GM19035 (cell line): ENCODE measurements at regions not wholly inside any gene's neighbourhood (a gene's known extent, or its start where the extent isn't known, plus 50 kb on each side); places are given as distances from the start of the nearest gene placed in this dataset.

Experiments
- ATAC-seq: cut with Tn5 transposase; IDR thresholded peaks from one replicate; pipeline ENCODE4 v1.9.1; 2021; ENCODE audit not compliant: unreplicated experiment

DNA sequence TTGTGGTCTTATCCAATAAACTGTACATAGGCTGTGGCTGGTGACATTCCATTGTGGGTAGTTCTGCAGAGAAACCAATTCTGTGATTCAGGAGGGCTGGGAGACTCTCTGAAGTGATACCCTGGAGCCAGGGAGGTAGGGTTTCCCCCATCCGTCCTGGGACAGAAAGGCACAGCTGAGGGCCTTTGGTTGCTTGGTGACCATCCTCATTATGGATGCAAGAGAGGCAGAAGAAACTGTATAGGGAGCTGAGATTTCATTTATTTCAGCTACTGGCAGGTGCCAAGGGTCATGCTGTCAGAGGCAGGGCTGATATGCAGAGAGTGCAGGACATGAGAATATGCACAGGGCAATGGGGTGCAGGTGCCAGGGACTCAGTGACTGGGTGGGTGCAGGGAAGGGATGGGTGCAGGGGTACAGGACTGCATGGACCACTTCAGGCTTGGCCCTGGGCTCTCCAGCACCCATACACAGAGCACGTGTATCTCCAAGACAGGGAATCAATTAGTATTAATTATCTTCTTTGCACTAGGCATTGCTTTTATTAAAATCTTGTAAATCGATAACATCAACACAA, 236.5 kb downstream of the ICE1 start:
- ATAC-seq, result no peak

DNA sequence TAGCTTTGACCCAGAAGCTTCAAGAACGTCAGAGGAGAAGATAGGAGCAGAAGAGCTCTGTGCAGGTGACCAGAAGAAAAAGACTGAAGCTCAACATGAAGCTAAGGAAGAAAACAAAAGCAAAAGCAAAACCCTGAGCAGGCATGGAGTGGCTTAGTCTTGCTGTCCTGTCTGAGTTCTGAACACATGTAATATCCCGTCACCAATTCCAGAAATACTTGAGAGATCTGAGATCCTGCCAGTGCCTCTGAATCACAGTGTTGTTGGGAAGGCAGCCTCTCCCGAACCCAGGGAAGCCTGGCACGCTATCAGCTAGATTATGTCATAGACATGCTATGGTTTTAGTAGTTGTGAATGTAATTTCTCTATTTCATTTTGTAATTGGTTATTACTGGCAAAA, 235.7 kb downstream of the ICE1 start:
- no peak for ATAC-seq

DNA sequence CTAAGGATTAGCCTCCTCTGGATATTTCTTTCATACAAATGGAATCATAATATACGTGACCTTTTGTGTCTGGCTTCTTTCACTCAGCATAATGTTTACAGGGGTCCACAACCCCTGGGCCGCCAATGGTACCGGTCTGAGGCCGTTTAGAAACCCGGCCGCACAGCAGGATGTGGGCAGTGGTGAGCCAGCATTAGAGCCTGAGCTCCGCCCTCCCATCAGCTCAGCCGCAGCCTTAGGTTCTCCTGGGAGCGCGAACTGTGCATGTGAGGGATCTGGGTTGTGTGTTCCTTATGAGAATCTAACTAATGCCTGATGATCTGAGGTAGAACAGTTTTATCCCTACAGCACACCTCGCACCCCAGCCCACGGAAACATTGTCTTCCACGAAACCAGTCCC, 229.7 kb downstream of the ICE1 start:
- no peak for ATAC-seq

DNA sequence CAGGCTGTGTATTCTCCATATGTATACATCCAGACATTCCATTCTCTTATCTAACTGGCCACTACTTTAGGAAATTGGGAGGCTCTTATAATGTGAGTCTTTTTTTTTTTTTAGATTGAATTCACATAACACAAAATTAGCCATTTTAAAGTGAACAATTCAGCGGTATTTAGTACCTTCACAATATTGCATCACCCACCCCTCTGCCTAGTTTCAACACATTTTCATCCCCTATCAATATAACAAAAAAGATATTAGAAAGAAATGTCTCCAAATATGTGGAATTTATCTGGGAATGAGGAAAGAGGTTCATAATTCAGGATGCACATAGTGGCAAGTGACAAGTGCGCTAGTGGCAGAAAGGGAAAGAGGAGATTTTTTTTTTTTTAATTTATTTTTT, 228.5 kb downstream of the ICE1 start:
- ATAC-seq, result no peak

DNA sequence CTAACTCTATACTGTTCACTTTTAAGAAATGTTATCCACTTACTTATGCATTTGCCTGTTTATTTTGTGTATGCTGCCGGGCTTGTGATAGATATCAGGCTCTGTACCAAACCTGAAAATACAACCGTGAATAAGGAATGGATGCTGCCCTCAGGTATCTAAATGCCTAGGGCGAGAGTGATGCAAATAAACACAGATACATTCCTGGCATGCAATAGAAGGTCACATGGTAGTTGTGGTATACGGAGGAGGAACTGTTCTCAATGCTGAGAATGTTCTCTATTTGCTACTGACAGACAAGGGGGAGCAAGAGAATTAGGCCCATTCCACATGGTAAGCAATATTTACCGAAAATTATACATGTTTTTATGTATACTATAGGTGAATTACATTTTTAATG, 227.8 kb downstream of the ICE1 start:
- no peak for ATAC-seq

DNA sequence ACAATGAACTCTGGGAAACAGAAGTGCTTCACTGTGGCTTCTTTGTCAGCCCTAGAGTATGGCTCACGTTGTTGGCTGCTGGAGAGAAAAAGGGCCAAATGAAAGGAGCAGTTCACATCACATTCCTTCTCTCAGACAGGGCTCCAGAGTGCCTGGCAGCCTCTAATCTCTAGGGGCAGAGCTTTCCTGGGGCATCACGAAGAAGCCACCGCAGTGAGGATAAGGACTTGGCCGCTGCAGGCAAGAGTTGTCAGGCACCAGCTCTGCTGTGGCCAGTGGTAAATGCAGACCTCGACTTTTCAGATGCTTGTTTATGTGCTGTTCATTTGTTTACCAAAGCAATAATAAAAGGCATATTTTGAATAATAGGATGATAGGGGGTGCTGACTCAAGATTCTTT, 227.2 kb downstream of the ICE1 start:
- no peak for ATAC-seq

DNA sequence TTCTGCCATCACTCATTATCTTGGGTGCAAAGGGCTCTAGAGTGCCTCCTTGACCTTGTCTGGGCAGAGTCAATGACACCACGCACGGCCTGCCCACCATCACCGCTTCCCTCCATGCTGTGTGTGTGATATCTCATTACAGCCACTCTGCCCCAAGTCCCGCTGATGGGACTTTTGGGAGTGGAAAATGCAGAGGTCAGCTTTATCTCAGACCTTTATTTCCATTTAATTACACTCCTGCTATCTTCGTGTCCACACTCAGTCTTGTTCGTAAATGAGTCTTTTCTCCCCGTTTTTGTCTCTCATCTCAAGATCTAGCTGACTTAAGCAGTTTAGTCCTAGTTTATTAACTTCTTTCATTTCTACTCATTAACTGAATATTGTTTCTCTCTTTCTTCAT, 226.2 kb downstream of the ICE1 start:
- ATAC-seq, result no peak

DNA sequence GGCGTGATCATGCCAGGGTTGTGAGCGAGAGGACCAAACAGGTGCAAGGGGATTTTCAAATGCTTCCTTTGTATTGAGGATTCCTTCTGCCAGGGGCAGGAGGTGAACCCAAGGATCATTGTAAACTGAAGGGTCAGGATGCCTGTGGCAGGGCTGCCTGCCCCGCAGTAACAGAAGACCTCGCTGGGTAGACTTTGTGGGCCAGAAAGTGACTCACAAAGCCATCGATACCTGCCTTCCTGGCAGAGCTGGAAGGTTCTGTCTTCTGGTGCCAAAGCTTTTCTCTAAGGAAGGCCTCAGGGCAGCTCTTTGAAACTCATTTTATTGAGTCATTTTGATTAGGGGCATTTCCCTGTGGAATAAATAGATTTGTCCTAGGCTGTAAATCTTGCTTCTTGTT, 223.4 kb downstream of the ICE1 start:
- no peak for ATAC-seq

DNA sequence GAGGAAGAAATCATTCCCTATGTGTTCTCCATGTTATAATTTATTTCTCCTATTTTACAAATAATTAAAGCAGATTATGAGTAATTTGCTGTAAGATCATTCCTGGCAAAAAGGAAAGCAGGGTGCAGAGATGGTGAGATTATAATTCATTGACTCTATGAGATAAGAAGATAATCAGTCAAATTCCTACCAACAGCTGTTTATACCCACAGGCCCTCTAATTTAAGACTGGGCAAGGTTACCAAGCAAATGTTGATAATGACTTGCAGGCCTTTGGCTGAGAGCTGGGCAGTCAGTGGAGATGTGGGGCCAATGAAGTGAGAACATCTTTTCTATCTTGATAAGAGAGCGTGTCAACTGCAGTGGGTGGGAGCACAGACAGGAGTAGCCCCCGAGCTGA, 222.7 kb downstream of the ICE1 start:
- no peak for ATAC-seq

DNA sequence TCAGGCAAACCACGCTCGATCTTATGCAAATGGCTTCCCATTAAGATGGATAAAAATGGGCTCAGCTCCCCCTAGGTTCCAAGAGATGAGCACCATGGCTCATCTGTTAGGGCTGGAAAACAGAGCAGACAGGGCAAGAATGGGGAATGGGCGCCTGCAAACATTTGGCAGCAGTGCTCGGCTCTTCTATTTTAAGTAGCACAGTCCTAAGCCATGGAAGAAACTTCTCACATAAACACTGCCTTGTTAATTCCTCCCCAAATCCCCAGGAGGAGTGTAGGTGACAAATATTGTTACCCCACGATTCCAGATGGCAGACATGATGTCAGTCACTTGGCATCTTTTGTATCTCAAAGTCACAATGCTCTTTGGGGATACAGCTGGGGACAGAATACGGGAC, 221.8 kb downstream of the ICE1 start:
- no peak for ATAC-seq

DNA sequence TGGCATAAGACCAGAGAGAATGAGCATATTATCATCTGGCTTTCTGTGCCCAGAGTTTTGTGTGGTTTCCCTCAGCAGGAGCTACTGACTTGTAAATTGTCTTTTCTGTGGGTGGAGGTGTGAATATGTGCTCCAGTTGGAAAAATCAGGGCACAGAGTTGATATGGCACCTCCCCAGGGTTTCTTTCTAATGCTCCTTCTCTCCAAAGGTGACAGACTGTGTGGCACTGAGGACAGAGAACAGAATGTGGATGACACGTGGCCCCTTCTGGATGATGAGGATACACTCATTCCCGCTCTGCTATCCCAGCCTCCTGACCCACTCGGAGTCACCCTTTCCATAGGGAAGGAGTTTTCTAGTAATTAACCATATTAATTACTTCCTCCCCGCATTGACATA, 221.0 kb downstream of the ICE1 start:
- ATAC-seq, result no peak

DNA sequence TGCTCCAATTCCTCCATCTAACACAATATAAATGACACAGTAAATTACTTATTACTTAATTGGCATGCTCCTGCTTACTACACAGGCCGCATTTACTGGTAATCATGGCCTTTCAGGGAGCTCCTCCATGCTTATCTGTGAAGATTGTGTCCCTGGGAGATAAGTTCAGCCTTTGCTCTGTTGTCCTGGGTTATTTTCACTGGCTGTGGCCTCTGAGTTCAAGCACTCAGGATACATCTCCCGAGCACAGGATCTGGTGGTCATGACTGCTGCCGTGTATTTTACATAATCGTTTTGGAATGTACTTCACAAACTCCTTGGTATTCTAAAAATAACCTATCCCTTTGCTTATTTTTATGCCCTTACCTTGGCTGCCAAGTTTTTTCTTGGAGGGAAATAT, 215.7 kb downstream of the ICE1 start:
- no peak for ATAC-seq

DNA sequence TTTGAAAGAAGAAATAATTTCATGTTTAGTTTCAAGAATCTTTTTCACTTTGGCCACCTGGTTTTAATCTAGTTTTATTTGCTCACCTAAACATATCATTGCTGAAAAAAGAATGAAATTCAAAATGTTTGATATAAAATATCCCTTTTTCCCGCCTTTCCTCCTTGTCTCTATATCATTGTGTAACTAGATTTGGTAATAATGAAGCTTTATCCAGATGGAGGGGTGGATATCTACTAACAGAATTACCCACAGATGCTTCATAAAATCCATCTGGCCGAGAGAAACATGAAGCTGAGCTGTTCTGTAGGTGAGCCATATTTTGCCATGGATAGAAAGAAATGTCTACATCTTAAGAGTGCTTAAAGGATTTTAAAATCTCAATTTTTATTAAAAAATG, 214.7 kb downstream of the ICE1 start:
- no peak for ATAC-seq

DNA sequence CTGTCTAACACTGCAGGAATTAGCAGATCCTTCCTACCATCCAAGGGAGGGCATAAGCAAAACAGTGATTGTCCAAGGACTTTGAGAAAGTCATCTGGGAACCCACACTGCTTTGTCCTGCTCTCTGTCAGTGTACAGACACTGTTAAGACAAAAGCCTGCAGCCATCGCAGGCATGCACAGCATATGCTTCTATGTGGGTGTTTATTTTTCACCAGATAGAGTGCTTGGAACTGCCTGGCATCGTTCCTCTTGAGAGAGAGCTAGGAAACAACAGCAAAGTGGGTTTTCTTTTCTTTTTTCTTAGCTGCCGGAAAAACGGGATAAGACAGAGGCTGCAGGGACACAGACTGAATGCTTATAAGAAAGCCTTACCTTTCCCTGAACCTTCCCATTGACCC, 212.3 kb downstream of the ICE1 start:
- no peak for ATAC-seq

DNA sequence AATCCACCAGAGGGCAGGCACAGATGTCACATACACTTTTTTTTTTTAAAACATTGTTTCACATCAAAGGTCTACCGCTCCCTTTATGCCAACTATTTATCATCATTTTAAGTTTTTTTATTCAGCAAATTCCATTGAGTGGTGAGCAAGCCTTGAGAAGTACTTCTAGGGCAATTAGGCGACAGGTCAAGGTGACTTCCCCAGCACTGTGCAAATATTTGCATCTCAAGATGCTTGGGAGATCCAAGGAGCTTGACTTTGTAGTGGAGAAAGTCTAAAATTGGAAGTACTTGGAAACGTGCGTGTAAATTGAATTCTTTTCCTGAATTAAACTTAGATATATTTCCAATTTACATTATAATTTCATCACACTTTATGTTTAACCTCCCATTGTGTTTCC, 211.1 kb downstream of the ICE1 start:
- ATAC-seq, result no peak

DNA sequence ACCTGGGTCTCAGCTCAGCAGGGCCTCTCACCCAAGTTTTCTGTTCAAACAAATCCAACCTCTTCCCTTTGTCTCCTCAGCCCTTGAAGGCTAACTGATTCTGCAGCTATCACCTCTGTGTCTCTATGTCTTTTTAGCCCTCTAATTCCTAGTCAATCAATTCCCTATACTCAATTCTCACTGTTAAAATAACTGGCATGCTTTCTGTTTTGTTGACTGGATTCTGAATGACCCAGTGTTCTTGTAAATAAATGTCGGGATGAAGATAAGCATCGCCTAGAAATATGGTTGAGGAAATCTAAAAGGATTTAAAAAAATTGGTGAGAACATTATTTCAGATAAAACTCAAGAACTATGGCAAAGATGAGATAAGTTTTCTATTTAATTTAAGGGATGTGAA, 210.2 kb downstream of the ICE1 start:
- ATAC-seq, result no peak

DNA sequence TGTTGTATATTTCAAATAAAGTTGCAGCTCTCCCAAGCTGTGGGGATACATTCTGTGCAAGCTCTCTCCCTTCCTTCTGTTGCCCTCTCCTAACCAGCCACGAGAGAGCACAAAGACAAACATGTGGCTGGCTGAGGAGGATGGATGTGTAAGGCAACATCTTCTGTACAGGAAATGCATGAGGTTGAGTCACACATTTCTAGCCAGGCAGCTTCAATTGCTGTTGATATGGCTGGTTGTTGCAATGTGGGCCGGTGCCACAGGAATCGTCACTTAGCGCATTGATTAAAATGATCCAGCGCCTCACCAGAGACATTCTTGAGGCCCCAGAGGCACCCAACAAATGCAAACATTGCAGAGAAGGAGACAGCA, 207.1 kb downstream of the ICE1 start:
- ATAC-seq, result no peak

DNA sequence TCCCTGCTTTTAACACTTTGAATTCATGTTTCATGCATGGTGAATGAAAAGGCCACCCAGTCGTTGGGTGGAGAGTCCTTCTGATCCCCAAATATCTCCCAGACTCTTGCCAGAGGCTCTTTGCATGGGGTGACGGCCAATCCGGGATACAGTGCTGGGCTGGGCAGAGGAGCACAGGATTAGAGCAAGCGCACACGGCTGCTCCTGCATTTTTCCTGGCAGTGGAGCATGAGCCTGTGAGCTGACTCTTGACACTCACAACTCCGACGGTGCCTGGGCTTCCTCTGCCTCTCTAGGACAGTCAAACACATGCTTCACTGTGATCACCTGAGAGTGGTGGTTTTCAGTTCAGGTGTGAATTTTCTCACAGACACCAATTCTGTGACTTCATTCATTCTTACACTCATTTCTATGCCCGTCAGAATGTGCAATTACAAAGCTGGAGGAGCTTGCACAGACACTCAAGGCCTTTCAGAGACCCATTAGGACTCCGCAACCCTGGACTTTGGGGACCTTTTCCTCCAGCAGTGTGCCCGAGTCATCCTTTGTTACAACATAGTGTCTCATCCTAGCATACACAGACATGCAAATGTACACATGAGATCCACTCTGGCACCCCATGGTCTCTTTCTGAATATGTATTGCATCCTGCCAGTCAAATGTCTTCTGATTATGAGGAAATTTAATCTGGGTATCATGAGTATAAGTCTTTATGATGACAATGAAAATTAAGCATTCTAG, 206.6 kb downstream of the ICE1 start:
- no peak for ATAC-seq

DNA sequence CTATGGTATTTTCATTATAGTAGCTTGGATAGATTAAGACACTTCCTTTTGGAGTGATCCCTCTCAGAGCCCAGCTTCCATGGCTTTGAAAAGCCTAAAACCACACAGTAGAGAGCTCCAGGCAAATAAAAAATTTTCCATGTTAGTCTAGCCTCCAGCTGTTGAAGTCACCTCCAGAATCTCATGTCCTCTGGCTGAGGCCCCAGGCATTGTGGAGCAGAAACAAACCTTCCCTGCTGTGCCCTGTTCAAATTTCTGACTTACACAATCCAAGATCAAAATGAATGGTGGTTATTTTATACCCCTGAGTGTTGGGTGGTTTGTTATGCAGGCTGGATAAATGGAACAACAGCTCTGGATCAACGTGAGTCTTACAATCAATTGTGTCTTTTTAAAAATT, 203.9 kb downstream of the ICE1 start:
- no peak for ATAC-seq

DNA sequence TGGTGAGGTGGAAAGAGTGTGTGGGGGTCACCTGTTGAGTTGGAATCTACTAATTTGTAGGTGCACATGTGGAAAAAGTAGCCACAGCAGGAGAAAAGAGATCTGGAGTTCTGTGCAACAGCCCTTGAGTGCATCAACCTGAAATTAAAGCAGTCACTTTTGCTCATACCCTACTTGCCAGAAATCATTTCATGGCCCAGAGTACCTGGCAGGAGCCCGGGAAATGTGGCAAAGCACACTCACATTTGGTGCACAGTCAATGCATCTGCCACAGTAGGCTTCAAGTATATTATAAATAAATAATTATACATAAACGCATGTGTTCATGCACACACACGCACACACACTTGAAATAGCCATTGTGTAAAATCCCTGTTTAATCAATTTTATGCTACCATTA, 203.0 kb downstream of the ICE1 start:
- no peak for ATAC-seq

DNA sequence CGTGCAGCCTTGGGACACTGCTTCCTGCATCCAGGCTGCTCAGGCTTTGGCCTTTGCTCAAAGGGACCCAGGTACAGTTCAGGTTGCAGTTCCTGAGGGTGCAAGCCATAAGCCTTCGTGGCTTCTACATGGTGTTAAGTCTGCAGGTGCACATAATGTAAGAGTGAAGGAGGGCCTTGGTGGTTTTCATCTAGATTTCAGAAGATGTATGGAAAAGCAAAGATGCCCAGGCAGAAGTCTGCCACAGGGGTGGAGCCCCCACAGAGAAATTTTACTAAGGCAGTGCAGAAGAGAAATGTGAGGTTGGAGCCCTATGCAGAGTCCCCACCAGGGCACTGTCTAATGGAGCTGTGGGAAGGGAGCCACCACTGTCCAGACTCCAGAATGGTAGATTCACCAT, 200.9 kb downstream of the ICE1 start:
- ATAC-seq, result no peak

DNA sequence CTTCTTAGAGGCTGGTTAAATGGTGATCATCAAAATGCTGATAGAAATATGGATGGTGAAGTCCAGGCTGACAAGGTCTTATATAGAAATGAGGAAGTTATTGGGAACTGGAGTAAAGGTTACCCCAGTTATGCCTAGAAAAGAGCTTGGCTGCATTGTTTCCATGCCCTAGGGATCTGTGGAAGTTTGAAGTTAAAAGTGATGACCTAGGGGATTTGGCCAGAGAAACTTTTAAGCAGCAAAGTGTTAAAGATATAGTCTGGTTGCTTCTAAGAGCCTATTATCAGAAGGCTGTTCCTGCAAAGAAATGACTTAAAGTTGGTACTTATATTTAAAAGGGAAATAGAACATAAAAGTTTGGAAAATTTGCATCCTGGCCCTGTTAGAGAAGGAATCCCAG, 200.3 kb downstream of the ICE1 start:
- ATAC-seq, result no peak

DNA sequence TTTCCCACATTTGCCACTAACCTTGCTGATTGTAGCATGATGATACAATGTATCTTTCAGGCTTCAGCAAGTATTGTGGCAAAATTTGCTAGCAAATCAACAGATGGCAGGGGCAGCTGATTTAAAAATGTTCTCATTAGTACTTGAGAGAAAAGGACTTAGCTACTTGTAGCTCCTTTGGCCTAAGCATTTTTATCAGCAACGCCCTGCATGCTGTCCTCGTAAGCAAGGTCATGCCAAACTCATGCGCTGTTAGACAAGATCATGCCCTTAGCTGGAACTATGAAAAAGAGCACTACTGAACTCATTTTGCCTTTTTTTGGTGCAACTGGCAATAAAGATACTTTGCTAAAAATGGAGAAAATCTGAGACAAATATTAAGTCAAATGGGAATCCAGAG, 197.1 kb downstream of the ICE1 start:
- ATAC-seq, result no peak
